OCI-LY1 (cell line): ENCODE measurements at regions not wholly inside any gene's neighbourhood (a gene's known extent, or its start where the extent isn't known, plus 50 kb on each side); places are given as distances from the start of the nearest gene placed in this dataset.

ENCODE experiments used
- H2AFZ ChIP-seq: fragments of 200-600 bp; sonication (generic), shearing (Covaris generic); 2 replicates; pipeline ENCODE4 v1.6.0; 2014; ENCODE audit warnings: antibody characterized with exemption, mild to moderate bottlenecking, low read length
- H3F3A ChIP-seq: fragments of 200-600 bp; sonication (generic), shearing (Covaris generic); 2 replicates; pipeline ENCODE4 v1.6.0; 2014; ENCODE audit warnings: mild to moderate bottlenecking, antibody characterized with exemption, low read length, moderate library complexity; ENCODE audit not compliant: insufficient read depth
- H3K27ac ChIP-seq: fragments of 200-600 bp; sonication (generic); 2 replicates; pipeline ENCODE4 v1.5.1; 2014; ENCODE audit warnings: low read length, mixed run types, mild to moderate bottlenecking, low read depth; ENCODE audit not compliant: poor library complexity, severe bottlenecking
- H3K27me3 ChIP-seq: fragments of 200-600 bp; sonication (generic); 2 replicates; pipeline ENCODE4 v1.6.0; 2014; ENCODE audit warnings: antibody characterized with exemption, mild to moderate bottlenecking, low read length, moderate library complexity; ENCODE audit not compliant: insufficient read depth
- H3K36me3 ChIP-seq: fragments of 200-600 bp; sonication (generic); 2 replicates; pipeline ENCODE4 v1.6.1; 2014; ENCODE audit warnings: mild to moderate bottlenecking, antibody characterized with exemption, low read length, moderate library complexity, mixed read lengths; ENCODE audit not compliant: insufficient read depth
- H3K4me1 ChIP-seq: fragments of 200-600 bp; sonication (generic); 2 replicates; pipeline ENCODE4 v1.5.1; 2014; ENCODE audit warnings: mild to moderate bottlenecking, low read length, moderate library complexity; ENCODE audit not compliant: insufficient read depth, severe bottlenecking
- H3K4me2 ChIP-seq: fragments of 200-600 bp; sonication (generic), shearing (Covaris generic); 2 replicates; pipeline ENCODE4 v1.6.1; 2014; ENCODE audit warnings: low read length
- H3K4me3 ChIP-seq: fragments of 200-600 bp; sonication (generic); 2 replicates; pipeline ENCODE4 v1.5.1; 2014; ENCODE audit warnings: low read length, low read depth, mild to moderate bottlenecking, mixed read lengths; ENCODE audit not compliant: poor library complexity, severe bottlenecking
- H3K79me2 ChIP-seq: fragments of 200-600 bp; shearing (Covaris generic); 2 replicates; pipeline ENCODE4 v1.6.1; 2016; ENCODE audit warnings: mixed run types, low read length, mixed read lengths; ENCODE audit not compliant: insufficient read depth
- H3K9ac ChIP-seq: fragments of 200-600 bp; sonication (generic), shearing (Covaris generic); 2 replicates; pipeline ENCODE4 v1.6.1; 2014; ENCODE audit warnings: mild to moderate bottlenecking, low read length, mixed read lengths
- H3K9me2 ChIP-seq: fragments of 200-600 bp; sonication (generic), shearing (Covaris generic); 2 replicates; pipeline ENCODE4 v1.6.1; 2014; ENCODE audit warnings: low read depth, mild to moderate bottlenecking, low read length, mixed read lengths
- H3K9me3 ChIP-seq: fragments of 200-600 bp; shearing (Covaris generic); 2 replicates; pipeline ENCODE4 v1.6.1; 2014; ENCODE audit warnings: low read length, mixed read lengths
- H4K20me1 ChIP-seq: fragments of 200-600 bp; sonication (generic), shearing (Covaris generic); 2 replicates; pipeline ENCODE4 v1.6.0; 2016; ENCODE audit warnings: mild to moderate bottlenecking, low read length; ENCODE audit not compliant: insufficient read depth
- CTCF ChIP-seq: fragments of 200-600 bp; sonication (generic), shearing (Covaris generic); IDR thresholded peaks from 2 replicates; pipeline ENCODE4 v1.5.1; 2017; ENCODE audit warnings: mild to moderate bottlenecking, antibody characterized with exemption, low read length, moderate library complexity, mixed read lengths
- EZH2 ChIP-seq: fragments of 200-600 bp; sonication (generic), shearing (Covaris generic); IDR thresholded peaks from 2 replicates; pipeline ENCODE4 v1.8.0; 2017; ENCODE audit warnings: borderline replicate concordance, mixed run types, mild to moderate bottlenecking, antibody characterized with exemption, low read length, moderate library complexity, mixed read lengths

- H3K27me3 ChIP-seq = no peaks in the 10 kb centered on the region
- no peak overlapping the region for H3K4me2 ChIP-seq
- no peak overlapping the region for H2AFZ ChIP-seq
These were observed 73.2 kb downstream of the MRPL36 start for GRCh38 chr5:1726469-1726865.

GRCh38 chr5:1725641-1726468 is 73.8 kb downstream of the MRPL36 start:
- no peak overlapping the region for H2AFZ ChIP-seq
- H3K27me3 ChIP-seq = no peaks in the 10 kb centered on the region
- no peak overlapping the region for H3K4me3 ChIP-seq

More at GRCh38 chr5:1726469-1726865, 73.2 kb downstream of the MRPL36 start:
- no peak for TF ChIP-seq CTCF
- TF ChIP-seq EZH2 = no peak
- Histone ChIP-seq H3K36me3 (no peaks in the 10 kb centered on the region), H3K79me2 (no peaks in the 10 kb centered on the region), H3K4me1 (no peaks in the 10 kb centered on the region), H3K9me2 (no peaks in the 10 kb centered on the region), H3F3A (no peaks in the 10 kb centered on the region), H3K4me3 (no peak overlapping the region), H3K27ac (no peak overlapping the region), H3K9ac (no peak overlapping the region), H3K9me3 (no peaks in the 10 kb centered on the region), H4K20me1 (no peaks in the 10 kb centered on the region)

DNA sequence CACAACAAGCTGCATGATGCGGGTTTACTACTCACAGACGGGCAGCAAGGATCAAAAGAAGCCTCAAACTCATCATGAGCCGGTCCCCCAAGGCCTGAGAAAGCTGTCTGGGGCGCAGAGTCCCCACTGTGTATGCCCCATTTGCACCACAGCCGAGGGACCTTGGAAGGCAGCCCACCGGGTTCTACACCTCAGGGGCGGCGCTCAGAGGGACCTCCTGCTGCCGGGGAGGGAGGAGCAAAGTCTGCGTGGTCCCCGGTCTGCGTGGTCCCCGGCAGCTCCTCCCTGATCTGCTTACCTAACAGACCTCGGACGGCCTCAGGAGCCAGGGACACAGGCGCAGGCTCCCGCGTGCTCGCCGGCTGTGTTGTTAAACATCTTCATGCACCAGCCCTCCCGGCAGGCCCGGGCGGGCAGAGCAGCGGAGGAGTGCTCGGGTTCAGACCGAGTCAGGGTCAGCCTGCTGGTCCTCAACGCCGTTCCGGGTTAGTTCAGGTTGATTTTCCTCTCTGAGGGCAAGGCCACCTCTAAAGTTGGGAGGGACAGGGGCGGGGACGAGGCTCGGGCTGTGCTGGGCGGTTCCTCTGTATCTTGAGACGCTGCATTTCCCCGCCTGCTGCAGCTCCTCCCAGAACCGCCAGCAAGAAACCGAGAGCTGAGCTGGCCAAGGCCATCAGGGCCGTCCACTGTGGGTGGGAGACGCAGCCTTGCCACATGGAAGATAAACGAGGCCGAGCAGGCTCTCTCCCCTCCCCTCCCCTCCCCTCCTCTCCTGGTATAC is 74.6 kb downstream of the MRPL36 start:
- TF ChIP-seq CTCF (no peak), EZH2 (no peak)
- Histone ChIP-seq H3K36me3 (no peaks in the 10 kb centered on the region), H3K4me2 (no peak overlapping the region), H3K27me3 (no peaks in the 10 kb centered on the region; the same call in 1 of the 2 replicates), H3K27ac (no peak overlapping the region), H3K79me2 (no peaks in the 10 kb centered on the region), H2AFZ (no peak overlapping the region), H3K9me3 (no peaks in the 10 kb centered on the region), H3F3A (no peaks in the 10 kb centered on the region), H4K20me1 (no peaks in the 10 kb centered on the region), H3K9me2 (no peaks in the 10 kb centered on the region), H3K4me3 (no peak overlapping the region), H3K4me1 (no peaks in the 10 kb centered on the region), H3K9ac (no peak overlapping the region)

More at GRCh38 chr5:1725641-1726468, 73.8 kb downstream of the MRPL36 start:
- Histone ChIP-seq H3K4me2 (no peak overlapping the region), H3K36me3 (no peaks in the 10 kb centered on the region), H3K9ac (no peak overlapping the region), H3F3A (no peaks in the 10 kb centered on the region), H3K9me2 (no peaks in the 10 kb centered on the region), H3K79me2 (no peaks in the 10 kb centered on the region), H3K27ac (no peak overlapping the region), H3K9me3 (no peaks in the 10 kb centered on the region), H3K4me1 (no peaks in the 10 kb centered on the region), H4K20me1 (no peaks in the 10 kb centered on the region)
- TF ChIP-seq CTCF = no peak
- no peak for TF ChIP-seq EZH2
